DMS 273 (cell line): ENCODE measurements at regions not wholly inside any gene's neighbourhood (a gene's known extent, or its start where the extent isn't known, plus 50 kb on each side); places are given as distances from the start of the nearest gene placed in this dataset.

ENCODE experiments used
- DNase-seq: peaks from one replicate; lab custom pipeline; 2025; ENCODE audit not compliant: unreplicated experiment; lab: John Stamatoyannopoulos, UW

GRCh38 chr11:122523846-122524805, 131.4 kb upstream of the UBASH3B start:
- peak; percentile 32 for DNase-seq

- DNase-seq: no peak
Observed at GRCh38 chr11:122521626-122522025, 133.9 kb upstream of the UBASH3B start.

- no peak for DNase-seq
Observed at GRCh38 chr11:122517403-122518379, 137.8 kb upstream of the UBASH3B start.

- DNase-seq: no peak
Observed at GRCh38 chr11:122516686-122517085, 138.8 kb upstream of the UBASH3B start.

GRCh38 chr11:122513997-122514396, 141.5 kb upstream of the UBASH3B start:
- DNase-seq: no peak

- DNase-seq: no peak
Observed at GRCh38 chr11:122513328-122513727, 142.2 kb upstream of the UBASH3B start.

- DNase-seq: no peak
Observed at GRCh38 chr11:122512688-122513087, 142.8 kb upstream of the UBASH3B start.

GRCh38 chr11:122509899-122510298, 145.6 kb upstream of the UBASH3B start:
- no peak for DNase-seq

- DNase-seq: no peak
Observed at GRCh38 chr11:122509091-122509490, 146.4 kb upstream of the UBASH3B start.

GRCh38 chr11:122505304-122506006, 150.1 kb upstream of the UBASH3B start:
- DNase-seq: peak; percentile 73

- DNase-seq: no peak
Observed at GRCh38 chr11:122494221-122494620, 161.3 kb upstream of the UBASH3B start.

- no peak for DNase-seq
Observed at GRCh38 chr11:122491509-122491908, 164.0 kb upstream of the UBASH3B start.

GRCh38 chr11:122488892-122489706, 166.4 kb upstream of the UBASH3B start:
- no peak for DNase-seq

GRCh38 chr11:122487669-122488068, 167.9 kb upstream of the UBASH3B start:
- no peak for DNase-seq

- peak; percentile 1 for DNase-seq
Observed at GRCh38 chr11:122486793-122487495, 168.6 kb upstream of the UBASH3B start.

GRCh38 chr11:122478986-122479385, 176.5 kb upstream of the UBASH3B start:
- DNase-seq: no peak

- no peak for DNase-seq
Observed at GRCh38 chr11:122468965-122469364, 186.6 kb upstream of the UBASH3B start.

GRCh38 chr11:122463530-122463929, 192.0 kb upstream of the UBASH3B start:
- DNase-seq: no peak

- DNase-seq: no peak
Observed at GRCh38 chr11:122459064-122459463, 196.5 kb upstream of the UBASH3B start.
